ENCODE measurements at regions not wholly inside any gene's neighbourhood (a gene's known extent, or its start where the extent isn't known, plus 50 kb on each side); places are given as distances from the start of the nearest gene placed in this dataset.

DNA sequence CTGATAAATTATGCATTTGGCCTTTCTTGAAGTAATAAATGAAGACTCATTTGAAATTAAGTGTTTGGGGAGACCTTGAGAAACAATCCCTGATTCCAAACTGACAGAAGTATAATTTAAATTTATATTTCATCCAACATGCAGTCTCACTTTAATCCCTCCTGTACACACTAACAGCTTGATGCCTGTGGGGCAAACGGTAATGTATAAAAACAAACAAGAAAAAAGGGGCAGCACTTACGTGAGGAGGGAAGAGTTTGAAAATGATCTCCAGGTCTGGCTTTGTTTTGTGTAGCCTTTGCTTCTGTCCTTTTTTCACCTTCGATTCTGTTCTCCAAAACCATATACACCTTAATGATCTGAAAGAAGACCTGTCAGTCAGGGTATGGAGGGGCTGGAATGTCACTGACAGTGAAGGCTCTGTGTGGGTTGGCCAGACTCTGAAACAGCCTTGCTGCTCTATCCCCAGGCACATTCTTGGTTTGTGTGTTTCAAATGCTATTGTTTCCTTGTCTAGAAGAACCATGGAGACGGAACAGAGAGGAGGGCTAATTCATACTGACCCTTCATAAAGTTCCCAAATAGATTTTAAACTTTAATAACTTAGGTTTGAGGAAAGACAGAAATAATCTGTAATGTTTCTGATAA is 338.2 kb upstream of the WWC1 start:
- Mint-ChIP-seq H3K4me1 (ENCODE audit: insufficient read depth, unreplicated experiment) (peaks cover 24% of the 10 kb centered on the region), H3K9me3 (ENCODE audit: unreplicated experiment) (peaks cover 15% of the 10 kb centered on the region), H3K27ac (ENCODE audit: low read depth, unreplicated experiment) (no peak overlapping the region), H3K4me3 (ENCODE audit: unreplicated experiment) (no peak overlapping the region), H3K36me3 (ENCODE audit: insufficient read depth, unreplicated experiment) (no peaks in the 10 kb centered on the region), H3K27me3 (ENCODE audit: insufficient read depth, unreplicated experiment) (no peaks in the 10 kb centered on the region)
- CTCF ChIA-PET = interaction anchor here (0.7 kb wide), 1 partner anchor 11 kb away, joined by 3 read pairs; no protein-coding TSS in a partner anchor
- BruUV-seq (replicated peaks) = no TSS peak
- intact Hi-C loops (cut with micrococcal nuclease) = no loop called here
- TF ChIP-seq, protein P1, sequence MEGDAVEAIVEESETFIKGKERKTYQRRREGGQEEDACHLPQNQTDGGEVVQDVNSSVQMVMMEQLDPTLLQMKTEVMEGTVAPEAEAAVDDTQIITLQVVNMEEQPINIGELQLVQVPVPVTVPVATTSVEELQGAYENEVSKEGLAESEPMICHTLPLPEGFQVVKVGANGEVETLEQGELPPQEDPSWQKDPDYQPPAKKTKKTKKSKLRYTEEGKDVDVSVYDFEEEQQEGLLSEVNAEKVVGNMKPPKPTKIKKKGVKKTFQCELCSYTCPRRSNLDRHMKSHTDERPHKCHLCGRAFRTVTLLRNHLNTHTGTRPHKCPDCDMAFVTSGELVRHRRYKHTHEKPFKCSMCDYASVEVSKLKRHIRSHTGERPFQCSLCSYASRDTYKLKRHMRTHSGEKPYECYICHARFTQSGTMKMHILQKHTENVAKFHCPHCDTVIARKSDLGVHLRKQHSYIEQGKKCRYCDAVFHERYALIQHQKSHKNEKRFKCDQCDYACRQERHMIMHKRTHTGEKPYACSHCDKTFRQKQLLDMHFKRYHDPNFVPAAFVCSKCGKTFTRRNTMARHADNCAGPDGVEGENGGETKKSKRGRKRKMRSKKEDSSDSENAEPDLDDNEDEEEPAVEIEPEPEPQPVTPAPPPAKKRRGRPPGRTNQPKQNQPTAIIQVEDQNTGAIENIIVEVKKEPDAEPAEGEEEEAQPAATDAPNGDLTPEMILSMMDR (IDR thresholded peaks at IDR 0.05; ENCODE audit: unreplicated experiment) = no peak
- POLR2A ChIA-PET = interaction anchor here (0.7 to 1.8 kb wide), 3 partner anchors 17 to 104 kb away, joined by 3 to 5 read pairs (median 5); no protein-coding TSS in a partner anchor
- DNase-seq (ENCODE audit: unreplicated experiment) = no peak

DNA sequence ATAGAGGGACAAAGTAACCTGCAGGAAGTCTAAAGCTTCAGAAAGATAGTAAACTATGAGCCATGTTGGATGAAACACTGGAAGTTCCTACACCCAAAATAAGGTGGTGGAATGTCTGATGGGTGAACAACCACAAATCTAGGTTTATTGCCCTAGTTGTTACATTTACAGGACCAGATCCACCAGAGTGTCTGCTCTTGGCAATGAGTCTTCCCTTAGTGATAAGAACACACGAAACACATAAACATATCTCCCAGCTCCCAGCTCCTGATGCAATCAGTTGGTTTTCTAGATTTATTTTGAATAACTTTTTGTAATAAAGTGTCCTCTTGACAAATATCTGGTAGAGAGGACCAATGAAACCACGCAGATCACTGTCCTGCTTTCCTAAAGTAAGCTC is 329.7 kb upstream of the WWC1 start:
- ChIA-PET POLR2A (no interaction called here), CTCF (interaction anchor here (0.6 to 0.7 kb wide), 4 partner anchors 26 to 237 kb away, joined by 3 to 4 read pairs (median 3); no protein-coding TSS in a partner anchor)
- Mint-ChIP-seq H3K36me3 (ENCODE audit: insufficient read depth, unreplicated experiment) (no peaks in the 10 kb centered on the region), H3K27ac (ENCODE audit: low read depth, unreplicated experiment) (no peak overlapping the region), H3K27me3 (ENCODE audit: insufficient read depth, unreplicated experiment) (no peaks in the 10 kb centered on the region), H3K4me1 (ENCODE audit: insufficient read depth, unreplicated experiment) (peaks cover 4% of the 10 kb centered on the region), H3K9me3 (ENCODE audit: unreplicated experiment) (peaks cover 18% of the 10 kb centered on the region), H3K4me3 (ENCODE audit: unreplicated experiment) (no peak overlapping the region)
- intact Hi-C loops (cut with micrococcal nuclease) = no loop called here
- BruUV-seq (replicated peaks) = no TSS peak
- TF ChIP-seq, protein P1 (IDR thresholded peaks at IDR 0.05; ENCODE audit: unreplicated experiment) = no peak
- no peak for DNase-seq (ENCODE audit: unreplicated experiment)

DNA sequence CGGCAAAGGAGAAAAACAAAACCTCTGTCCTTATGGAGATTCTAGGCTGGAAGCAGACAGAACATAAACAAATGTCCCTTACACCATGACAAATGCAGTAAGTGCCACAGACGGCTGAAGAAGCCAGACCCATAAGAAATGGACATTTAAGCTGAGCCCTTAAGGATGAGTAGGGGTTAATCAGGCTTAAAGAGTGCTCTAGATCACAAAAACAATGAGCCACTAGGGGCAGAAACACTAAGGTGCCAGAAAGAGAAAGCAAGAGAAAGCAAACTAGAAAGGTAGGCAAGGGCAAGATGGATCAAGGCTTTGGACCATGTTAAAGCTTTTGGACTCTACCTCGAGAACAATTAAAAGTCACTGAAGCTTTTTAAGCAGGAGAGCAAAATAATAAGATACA is 326.9 kb upstream of the WWC1 start:
- no peaks in the 10 kb centered on the region for H3K9me3 Mint-ChIP-seq (ENCODE audit: unreplicated experiment)
- peak; percentile 33 for DNase-seq (ENCODE audit: unreplicated experiment)
- ChIA-PET CTCF (interaction anchor here (0.5 to 2.0 kb wide), 4 partner anchors 12 to 255 kb away, joined by 3 to 4 read pairs (median 4); no protein-coding TSS in a partner anchor), POLR2A (no interaction called here)
- no TSS peak for BruUV-seq (replicated peaks)
- intact Hi-C loops (cut with micrococcal nuclease) = no loop called here
- no peak overlapping the region for H3K4me3 Mint-ChIP-seq (ENCODE audit: unreplicated experiment)
- peaks cover 4% of the 10 kb centered on the region for H3K4me1 Mint-ChIP-seq (ENCODE audit: insufficient read depth, unreplicated experiment)
- no peak overlapping the region for H3K27ac Mint-ChIP-seq (ENCODE audit: low read depth, unreplicated experiment)
- no peaks in the 10 kb centered on the region for H3K27me3 Mint-ChIP-seq (ENCODE audit: insufficient read depth, unreplicated experiment)
- TF ChIP-seq, protein P1 (IDR thresholded peaks at IDR 0.05; ENCODE audit: unreplicated experiment) = peak; percentile 16
- no peaks in the 10 kb centered on the region for H3K36me3 Mint-ChIP-seq (ENCODE audit: insufficient read depth, unreplicated experiment)

DNA sequence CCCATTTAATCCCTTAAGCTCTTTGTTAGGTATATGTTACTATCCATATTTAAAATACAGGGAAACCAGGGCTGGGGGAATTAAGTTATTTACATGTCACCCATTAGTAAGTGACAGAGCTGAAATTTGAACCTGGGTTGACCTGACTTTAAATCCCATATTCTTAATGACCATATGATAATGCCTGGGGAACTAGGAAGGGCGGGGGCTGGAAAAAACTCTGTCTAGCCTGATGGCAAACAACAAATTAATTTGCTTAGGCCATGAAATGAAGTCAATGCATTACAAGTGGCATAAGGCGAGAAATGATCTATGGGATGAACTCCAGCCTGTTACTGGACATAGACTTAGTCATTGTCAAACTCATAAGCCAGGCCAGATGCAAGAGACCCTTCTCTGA is 325.7 kb upstream of the WWC1 start:
- POLR2A ChIA-PET = interaction anchor here (0.6 kb wide), 1 partner anchor 52 kb away, joined by 3 read pairs; no protein-coding TSS in a partner anchor
- Mint-ChIP-seq H3K27me3 (ENCODE audit: insufficient read depth, unreplicated experiment) (no peaks in the 10 kb centered on the region), H3K4me3 (ENCODE audit: unreplicated experiment) (no peak overlapping the region), H3K36me3 (ENCODE audit: insufficient read depth, unreplicated experiment) (no peaks in the 10 kb centered on the region), H3K9me3 (ENCODE audit: unreplicated experiment) (no peaks in the 10 kb centered on the region), H3K4me1 (ENCODE audit: insufficient read depth, unreplicated experiment) (peaks cover 4% of the 10 kb centered on the region), H3K27ac (ENCODE audit: low read depth, unreplicated experiment) (no peak overlapping the region)
- intact Hi-C loops (cut with micrococcal nuclease) = no loop called here
- CTCF ChIA-PET = interaction anchor here (0.6 to 2.0 kb wide), 8 partner anchors 16 to 1777 kb away, joined by 3 to 6 read pairs (median 4); no protein-coding TSS in a partner anchor
- BruUV-seq (replicated peaks) = no TSS peak
- TF ChIP-seq, protein P1 (IDR thresholded peaks at IDR 0.05; ENCODE audit: unreplicated experiment) = no peak
- DNase-seq (ENCODE audit: unreplicated experiment) = no peak

All from MCF 10A (cell line).